NCI-H1930 (cell line): ENCODE measurements at regions not wholly inside any gene's neighbourhood (a gene's known extent, or its start where the extent isn't known, plus 50 kb on each side); places are given as distances from the start of the nearest gene placed in this dataset.

Source experiments
- DNase-seq, 2 experiments: peaks; one replicate each; lab custom pipeline; 2025; lab: John Stamatoyannopoulos, UW

DNA sequence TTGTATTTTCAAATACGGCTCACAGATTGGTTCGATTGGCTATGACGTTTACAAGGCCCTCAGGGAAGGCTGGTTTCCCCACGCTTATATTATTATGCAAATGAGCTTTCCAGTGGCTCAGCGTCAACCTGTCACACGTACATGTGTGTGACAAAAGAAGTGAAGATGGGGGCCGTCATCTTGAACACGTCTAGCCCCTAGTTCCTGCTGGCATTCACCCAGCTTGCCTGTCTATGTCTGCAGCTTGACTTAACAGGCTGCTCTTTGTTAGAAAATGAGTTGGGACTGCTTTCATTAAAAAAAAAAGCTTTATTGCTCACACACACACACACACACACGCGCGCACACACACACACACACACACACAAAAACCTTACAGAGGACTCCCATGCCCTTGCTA lies 283.6 kb upstream of the CTSO start:
- DNase-seq: no peak

DNA sequence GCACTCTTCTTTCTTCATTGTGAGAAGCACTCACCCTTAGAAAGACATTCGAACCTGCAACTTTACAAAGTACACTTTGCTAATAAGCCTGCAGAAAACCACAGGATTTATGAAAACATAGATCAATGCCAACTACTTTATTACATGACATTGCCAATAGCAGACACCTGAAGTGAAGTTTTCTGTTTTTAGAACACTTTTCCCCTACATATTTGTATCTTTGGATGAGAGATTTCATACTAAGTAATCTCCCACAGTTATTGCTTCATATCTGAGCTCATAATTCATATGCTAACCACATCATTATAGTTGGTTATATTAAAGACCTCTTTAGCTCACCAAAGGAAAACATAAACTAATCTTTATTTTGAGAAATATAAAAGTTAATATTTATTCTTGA lies 276.5 kb upstream of the CTSO start:
- no peak for DNase-seq

DNA sequence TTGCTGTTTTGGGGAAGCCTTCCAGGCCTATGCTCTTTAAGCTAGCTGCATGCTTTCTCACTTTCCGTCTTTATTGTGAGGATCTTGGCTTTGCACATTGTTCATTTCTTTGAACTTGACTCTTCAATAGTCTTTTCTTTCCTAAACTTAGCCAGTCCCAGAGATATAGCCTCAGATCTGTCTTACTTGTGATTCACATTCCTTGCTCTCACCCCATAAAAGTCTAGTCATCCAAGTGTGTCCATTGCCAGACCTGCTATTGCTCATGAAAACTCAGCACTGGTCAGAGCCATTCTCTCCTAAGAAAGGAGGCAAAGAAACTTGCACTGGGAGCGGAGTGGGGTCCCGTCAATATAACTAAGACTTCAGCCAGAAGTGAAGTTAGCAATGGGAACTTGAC lies 275.0 kb upstream of the CTSO start:
- DNase-seq: no peak

DNA sequence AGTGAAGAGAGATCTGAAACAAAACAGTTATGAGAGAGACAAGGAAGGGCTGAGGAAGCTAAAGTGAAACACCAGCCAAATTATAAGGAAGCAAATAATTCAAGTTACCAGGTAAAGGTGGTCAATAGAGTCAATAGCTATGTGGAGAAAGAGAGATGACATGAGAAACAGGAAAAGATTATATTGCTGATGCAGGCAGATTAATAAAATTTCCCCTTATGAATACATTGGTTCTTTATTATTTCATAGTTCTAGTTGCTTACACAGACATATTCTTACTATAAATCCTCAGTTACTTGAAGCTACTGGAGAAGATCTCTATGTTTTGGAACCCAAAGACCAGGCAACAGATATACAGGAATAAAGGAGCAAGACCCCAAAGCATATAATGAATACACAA lies 273.7 kb upstream of the CTSO start:
- no peak for DNase-seq

DNA sequence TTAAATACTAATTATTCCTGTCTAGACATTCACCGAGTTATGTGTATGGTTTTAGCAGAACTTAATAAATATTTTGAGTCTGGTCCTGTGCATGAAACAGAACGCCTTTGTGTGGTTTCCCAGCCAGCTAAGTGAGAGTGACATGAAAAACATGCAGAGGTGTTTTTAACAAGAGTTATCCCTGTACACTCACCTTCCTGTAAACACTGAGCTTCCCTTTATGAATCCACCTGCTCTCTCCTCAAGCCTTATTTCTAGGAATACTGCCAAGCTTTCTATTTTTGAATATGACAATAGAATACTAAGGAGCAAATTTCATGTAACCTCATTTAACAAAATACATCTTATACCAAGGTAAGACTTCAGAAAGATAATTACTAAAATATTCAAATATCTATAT lies 270.3 kb upstream of the CTSO start:
- DNase-seq: no peak

DNA sequence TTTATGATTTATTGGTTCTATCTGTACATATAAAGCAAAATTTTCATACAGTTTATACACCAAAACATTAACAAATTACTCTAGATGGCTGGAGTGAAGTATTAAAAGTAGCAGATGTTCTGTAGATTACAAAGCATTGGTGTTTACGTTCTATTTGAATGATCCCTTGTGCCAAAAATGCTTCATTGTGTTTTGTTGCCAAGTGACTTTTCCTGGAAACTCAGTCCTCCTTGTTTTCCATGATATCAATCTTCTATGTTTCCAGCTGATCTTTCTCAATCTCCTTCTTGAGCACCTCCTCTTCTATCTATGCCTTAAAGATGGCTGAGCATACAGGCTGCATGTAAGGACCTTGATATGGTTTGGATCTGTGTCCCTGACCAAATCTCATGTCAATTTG lies 263.6 kb upstream of the CTSO start:
- no peak for DNase-seq

DNA sequence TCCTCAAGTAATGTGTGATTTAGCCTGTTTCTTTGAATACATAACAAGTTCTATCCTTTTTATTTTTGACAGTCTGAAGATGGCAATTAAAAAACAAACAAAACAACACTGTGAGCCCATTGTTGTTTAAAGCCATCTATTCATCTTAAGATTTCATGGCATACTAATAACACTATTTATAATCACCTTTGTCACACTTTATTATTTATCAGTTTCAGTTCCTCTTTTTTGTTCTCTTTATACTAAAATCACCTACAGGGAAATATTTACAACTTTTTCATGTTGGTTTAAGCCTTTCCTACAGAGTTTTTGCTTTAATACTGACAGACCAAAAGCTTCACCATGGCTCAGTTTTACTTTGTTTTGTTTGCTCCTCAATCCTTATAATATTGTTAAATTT lies 247.4 kb upstream of the CTSO start:
- no peak for DNase-seq

DNA sequence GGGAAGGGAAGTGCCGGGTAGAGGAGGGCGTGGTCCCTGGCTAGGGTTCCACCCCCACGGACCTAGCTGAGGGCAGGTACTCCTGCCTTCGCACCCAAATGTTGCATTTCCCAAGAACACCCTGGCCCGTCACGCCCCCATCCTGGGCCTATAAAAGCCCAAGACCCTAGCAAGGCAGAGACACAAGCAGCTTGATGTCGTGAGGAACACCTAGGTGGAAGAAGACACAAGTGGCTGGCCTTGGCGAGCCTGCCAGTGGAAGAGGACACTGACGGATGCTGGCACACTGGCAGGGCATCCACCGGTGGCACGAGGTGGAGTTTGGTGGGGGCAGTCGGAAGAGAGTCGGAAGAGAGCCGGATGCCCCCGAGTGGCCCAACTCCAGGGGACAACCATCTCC lies 244.8 kb upstream of the CTSO start:
- DNase-seq: no peak

DNA sequence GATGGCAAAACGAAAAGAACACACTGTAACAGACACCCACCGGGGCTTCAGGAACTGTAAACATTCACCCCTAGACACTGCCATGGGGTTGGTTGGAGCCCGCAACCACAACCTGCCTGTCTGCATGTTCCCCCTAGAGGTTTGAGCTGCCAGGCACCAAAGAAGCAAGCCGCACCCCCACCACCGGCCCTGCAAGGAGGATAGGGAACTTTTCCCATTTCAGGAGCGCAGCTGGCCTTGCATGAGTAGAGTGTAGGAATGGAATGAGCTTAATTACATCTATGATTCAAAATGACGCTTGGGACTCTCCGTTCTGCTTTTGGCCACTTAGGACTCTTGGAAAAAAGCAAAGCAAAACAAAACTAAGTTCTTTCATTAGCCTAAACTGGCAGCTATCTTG lies 243.6 kb upstream of the CTSO start:
- no peak for DNase-seq

DNA sequence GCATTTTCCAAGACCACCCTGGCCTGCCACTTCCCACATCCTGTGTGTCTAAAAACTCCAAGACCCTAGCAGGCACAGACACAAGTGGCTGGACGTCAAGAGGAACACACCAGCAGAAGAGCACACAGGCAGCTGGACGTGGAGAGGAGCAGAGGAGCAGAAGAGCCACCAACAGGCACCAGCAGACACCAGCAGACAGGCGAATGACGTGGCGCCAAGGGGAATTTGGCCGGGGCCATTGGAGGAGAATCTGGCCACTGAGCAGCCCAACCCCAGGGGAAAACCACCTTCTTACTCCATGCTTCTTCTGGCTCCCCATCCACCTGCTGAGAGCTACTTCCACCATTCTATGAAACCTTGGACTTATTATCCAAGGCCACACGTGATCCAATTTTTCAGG lies 243.1 kb upstream of the CTSO start:
- DNase-seq: no peak

DNA sequence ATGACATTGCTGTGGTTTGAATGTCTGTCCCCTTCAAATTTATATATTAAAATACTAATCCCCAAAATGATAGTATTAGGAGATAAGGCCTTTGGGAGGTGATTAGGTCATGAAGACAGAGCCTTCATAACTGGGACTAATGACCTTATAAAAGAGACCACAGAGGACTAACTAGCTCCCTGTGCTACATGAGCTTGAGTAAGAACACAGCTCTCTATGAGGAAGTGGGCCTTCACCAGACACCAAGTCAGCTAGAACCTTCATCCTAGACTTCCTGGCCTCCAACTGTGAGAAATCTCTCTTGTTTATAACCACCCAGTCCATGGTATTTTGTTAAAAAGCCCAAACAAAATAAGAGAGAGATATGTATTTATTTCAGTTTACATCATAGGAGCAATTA lies 242.2 kb upstream of the CTSO start:
- no peak for DNase-seq

DNA sequence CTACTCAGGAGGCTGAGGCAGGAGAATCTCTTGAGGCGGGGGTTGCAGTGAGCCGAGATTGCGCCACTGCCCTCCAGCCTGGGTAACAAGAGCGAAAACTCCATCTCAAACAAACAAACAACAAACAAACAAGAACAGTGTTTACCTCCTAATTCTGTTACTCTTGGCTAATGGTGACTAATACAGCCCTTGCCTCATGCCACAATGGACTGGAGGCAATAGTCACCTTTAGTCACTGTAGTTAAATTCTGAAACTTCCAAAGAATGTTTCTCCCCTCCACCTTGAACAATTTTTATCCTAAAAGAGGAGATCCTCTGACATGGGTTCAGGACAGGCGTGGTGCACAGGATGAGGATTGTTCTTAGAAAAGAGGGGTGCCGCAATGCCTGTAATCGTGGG lies 241.2 kb upstream of the CTSO start:
- no peak for DNase-seq

DNA sequence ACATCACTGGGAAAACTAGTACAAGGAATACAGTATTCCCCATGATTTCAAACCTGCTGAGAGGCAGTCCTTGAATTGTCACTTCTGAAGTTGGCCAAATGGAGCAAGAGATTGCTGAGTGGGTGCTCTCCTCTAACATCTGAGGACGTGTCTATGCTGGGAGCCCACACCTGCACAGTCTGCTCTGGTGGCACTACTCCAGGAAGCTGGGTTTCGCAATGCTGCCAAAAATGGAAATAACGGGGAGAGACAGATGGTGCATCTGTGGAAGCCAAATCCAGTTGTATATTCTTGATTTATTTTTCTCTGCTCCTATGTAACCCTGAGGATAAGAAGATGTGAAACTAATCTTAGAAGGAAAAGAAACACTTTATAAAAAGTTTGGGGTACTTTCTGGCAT lies 240.1 kb upstream of the CTSO start:
- no peak for DNase-seq

DNA sequence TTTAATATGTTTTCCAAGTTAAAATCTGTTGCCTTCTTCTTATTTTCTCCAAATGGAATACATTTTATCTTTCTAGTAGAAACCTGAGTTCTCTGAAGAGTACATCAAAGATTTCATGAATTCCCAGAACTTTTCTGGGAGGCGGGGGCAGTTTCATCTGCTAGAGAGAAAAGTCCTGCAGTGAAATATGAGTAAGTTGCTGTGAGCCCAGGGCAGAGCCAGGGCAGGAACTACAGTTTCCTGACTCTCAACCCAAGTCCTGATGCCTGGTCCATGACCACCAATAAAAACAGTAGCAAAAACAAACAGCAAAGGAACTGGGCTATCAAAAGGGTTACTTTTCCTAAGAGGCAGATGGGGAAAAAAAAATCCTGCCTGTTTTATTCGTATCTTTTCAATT lies 239.4 kb upstream of the CTSO start:
- DNase-seq: no peak

DNA sequence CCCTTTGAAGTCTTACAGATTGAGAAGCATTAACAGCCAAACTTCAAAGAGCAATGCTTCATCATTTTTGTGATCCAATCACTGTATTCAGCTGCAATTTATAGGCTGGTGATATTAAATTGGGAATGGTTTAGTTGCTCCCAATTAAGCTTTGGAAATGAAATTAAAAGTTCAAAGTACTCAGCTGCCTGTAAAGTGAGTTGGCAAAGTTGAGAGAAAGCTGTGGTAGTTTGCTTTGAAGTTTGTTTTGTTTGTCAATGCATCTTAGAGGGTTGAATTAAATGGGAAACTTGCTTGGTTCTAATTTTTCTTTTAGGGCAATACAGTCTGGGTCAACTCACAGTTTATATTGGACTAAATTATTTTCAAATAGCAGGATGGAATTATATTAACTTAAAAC lies 238.4 kb upstream of the CTSO start:
- DNase-seq: no peak

DNA sequence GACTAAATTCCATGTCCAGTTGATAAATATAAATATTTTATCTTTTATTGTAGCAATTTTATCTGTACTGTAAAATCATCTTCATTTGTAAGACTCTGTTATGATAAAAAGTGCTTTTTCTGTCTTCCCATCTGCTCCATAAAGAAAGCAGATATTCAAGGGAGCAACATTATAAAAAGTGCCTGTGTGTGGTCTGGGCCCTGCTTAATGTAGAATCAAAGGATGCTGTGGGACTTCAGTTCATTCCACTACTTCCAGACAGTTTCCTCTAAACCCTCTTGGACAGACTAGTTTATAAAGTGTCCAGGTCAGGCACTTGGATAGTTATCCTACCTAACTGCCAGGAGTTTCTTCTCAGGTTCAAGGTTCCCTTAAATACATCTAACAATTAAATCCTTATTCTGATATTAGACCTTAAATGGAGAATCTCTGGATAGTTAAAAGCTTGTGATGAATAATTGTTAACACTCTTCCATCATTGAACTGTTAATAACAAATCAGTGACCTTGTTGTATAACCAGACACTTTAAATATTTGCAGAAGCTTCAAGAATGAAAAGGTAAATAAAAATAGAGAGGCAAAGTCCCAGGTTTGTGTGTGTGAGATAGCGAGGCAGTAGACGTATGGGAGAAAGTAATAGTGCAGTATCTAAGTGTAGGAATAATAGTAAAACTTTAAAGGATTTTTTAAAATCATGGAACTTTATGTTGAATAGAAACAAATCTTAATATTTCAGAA lies 237.5 kb upstream of the CTSO start:
- no peak for DNase-seq

DNA sequence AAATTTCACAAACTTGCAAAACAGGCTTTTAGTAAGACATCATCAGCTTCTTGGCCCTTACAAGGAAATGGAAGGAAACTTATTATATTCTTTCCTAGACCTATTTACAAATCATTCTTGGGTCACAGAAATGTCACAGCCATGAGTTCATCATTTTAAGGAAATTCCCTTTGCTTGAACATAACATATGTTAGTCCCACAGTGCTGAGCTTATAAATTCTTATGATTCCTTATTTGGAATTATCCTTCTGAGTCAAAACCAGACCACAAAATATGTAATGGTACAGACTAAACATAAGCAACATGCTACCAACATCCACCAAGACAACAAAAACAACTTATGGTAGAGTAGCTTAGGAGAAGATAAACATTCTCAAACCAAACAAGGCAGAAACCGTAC lies 236.9 kb upstream of the CTSO start:
- DNase-seq: no peak

DNA sequence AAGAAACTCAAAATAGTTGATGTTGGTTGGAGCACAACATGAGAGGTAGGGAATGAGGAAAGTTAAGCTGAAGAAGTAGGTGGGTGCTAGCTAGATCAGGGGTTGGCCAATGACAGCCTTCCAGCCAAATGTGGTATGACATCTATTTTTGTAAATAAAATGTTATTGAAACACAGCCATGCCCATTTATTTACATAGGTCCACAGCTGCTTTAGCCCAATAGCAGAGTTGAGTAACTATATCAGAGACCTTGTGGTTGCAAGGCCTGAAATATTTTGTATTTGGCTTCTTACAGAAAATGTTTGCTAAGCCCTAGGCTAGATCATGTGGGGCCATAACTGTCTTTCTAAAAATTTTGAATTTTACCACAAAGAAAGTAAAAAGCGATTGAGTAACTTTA lies 234.9 kb upstream of the CTSO start:
- no peak for DNase-seq

DNA sequence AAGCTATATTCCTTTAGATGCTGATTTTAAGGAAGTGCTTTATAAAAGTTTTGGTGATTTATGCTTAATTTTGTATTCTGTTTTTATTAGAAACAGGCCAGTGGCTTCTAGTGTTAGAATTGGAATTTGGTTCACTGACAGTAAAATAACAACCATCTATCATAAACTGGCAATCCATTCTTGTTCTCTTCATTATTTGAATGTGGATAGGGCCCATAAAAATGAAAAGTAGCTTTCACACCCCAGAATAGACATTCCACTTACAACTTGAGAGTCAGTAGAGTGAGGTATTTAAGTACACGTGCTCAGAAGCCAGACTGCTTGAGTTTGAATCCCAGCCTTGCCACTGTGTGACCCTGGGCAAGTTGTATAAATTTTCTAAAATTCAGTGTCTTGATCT lies 232.4 kb upstream of the CTSO start:
- no peak for DNase-seq

DNA sequence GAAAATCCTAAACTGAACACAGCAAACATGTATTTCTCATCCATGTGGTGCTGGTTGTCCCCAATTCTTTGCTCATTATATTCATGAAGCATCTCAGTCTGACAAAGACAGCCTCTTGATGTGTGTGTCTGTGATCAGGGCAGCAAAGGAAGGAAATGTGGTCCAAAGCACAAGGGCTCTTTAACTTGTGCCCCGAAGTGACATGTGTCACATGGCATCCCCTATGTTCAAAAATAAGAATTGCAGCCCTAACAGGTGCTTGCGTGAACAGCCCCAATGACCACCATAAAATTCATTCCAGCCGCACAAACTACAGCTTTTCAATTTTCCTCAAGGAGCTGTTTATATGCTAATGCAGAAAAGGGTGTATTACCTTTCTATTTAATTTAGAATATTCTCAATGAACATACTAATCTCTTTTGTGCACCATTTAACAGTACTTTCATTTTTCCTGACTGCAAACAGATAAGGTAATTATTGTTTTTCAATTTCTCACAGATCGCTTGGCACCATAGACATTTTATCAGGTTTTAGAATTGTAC lies 231.9 kb upstream of the CTSO start:
- no peak for DNase-seq

DNA sequence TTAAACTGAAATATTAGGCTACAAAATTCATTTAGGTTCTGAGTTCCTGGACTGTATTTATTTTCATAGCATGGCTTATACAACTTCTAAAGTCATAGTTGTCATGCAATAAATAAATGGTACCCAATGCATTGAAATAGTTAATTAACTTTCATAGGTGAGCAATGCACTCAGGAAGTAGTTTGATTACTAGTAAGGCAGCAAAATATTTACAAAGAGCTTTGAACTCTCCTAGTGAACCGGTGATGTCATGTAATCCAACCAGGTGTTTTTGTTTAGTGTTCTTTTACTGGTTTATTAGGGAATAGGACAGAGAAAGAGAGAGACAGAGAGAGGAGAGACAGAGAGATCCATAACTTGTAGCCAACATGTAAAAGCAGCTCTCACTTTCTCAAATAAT lies 228.6 kb upstream of the CTSO start:
- no peak for DNase-seq

DNA sequence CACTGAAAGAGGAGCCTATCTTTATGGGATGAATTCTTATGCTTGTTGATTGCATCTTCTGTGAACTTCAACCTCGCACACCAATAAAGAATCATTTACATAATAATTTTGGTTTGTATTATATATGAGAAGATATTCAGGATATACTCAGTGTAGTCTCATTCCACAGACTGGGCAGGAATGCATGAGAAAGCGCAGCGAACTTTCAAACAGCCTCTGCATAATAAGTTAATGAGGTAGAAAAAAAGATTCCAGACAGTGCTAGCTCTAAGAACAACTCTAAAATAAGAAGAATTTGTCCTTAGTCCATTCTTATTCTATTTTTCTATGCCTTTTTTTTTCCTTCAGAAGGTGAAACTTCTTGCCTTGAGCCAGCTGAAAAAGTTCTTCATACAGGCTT lies 224.3 kb upstream of the CTSO start:
- no peak for DNase-seq

DNA sequence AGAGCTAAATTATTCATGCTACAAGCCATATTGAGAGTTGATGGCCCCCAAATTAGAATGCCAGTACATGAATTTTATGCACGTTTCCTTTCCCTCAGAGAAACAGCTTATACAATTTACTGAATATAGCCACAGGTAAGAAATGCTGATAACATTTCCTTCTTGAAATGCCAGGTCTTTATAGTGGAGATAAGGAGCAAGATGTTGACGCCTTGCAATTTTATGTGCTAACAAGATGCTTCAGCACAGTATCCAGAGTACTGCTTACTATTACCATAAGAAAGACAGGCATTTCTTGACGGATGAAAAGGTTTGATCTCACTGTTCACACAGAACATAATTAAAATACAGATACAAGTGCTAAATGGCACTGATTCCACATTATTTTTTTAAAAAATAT lies 223.2 kb upstream of the CTSO start:
- DNase-seq: no peak

DNA sequence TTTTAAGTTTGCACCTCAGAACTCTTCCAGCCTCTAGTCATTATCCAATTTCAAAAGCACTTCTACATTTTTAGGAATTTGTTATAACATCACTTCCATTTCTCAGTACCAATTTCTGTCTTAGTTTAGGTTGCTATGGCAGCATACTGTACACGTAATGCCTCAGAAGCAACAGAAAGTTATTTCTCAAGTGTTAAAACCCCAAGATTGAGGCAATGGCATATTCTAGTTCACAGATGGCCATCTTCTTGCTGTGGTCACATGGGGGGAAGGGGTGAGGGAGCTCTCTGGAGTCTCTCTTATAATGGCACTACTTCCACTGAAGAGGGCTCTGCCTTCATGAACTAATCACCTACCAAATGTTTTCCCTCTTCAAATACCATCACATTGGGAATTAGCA lies 220.3 kb upstream of the CTSO start:
- no peak for DNase-seq

DNA sequence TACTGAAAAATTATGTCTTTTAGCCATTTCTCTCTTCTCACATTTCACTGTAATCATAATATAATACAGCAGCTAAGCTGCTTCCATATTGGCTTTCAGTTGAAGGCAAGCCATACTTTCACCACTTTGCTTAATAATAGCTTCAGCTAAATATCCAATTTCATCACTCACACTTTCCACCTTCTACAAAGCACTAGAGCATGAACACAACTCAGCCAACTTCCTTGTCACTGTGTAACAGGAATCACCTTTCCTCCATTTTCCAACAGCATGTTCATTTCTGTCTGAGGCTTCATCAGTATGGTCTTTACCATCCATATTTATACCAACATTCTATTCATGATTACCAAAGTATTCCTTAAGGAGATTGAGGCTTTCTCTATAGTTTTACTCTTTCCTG lies 219.8 kb upstream of the CTSO start:
- DNase-seq: no peak
